GM19463 (cell line): ENCODE measurements at regions not wholly inside any gene's neighbourhood (a gene's known extent, or its start where the extent isn't known, plus 50 kb on each side); places are given as distances from the start of the nearest gene placed in this dataset.
"Not testable (repeated sequence)": the region's sequence is repeated elsewhere in the genome, so short reads cannot be mapped to it uniquely, and the experiment has no call there.

Source experiments
- ATAC-seq: cut with Tn5 transposase; IDR thresholded peaks from one replicate; pipeline ENCODE4 v1.9.1; 2021; ENCODE audit warnings: mild to moderate bottlenecking, moderate library complexity; ENCODE audit not compliant: unreplicated experiment

DNA sequence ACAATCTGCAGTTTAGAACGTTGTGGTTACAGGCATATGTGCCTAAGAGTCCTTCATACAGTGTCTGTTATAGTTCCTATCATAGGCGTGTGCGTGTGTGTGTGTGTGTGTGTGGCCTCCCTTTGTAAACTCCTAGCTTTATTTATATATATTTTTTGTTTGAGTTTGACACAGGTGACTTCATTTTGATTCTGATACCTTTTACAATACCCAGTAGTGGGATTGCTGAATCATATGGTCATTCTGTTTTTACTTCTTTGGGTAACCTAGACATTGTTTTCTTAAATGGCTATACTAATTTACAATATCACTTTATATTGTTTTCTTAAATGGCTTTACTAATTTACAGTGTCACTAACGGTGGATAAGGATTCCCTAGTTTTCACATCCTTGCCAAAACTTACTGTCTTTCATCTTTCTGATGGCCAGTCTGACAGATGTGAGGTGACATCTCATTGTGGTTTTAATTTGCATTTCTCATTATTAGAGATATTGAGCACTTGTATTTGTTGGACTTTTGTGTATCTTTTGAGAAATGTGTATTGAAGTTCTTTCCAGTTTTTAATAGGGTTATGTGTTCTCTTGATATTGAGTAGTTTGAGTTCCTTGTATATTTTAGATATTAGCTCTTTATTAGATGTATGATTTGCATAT, 211.1 kb upstream of the NUDT6 start:
- ATAC-seq = peak; percentile 78

- no peak for ATAC-seq
Measured at GRCh38 chr4:123144616-123145015, 222.2 kb upstream of the NUDT6 start.

DNA sequence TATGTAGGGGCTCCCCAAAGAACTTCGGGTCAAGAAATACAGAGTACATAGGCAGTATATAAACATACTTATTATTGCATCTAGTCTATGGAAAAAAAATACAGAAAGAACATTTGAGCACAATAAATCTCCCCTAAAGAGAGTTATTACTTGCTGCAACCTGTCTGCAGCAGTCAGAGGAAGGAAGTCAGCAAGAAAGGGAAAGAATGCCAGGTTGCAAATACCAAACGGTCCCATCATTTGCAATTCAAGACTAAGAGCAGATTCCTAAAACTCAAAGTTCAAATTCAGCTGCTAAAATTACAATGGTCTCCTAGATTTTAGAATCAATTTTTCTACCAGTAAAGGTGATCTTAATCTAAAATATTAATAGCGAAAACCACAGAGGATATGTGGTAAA, 236.2 kb upstream of the NUDT6 start:
- ATAC-seq = no peak

GRCh38 chr4:123159479-123159878, 237.1 kb upstream of the NUDT6 start:
- no peak for ATAC-seq

- no peak for ATAC-seq
Measured at GRCh38 chr4:123162859-123163258, 233.7 kb upstream of the SPRY1 start.

DNA sequence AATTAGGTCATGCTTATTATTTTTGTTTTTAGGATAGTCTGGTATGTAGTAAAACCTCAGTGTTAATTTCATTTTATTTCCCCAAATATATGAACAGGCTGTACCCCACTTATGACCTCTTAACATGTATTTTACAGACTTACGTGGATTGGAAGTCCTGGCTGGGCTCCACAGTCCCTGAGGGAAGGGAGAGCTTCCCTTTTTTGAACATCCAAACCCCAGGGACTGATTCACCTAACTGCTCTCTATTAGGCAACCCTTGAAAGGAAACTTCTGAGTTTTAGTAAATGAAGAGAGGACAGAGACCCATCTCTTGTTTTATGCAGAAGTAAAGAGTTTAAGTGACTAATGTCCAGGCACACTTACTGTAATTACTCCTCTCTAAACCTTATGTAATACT, 233.1 kb upstream of the SPRY1 start:
- ATAC-seq = no peak

DNA sequence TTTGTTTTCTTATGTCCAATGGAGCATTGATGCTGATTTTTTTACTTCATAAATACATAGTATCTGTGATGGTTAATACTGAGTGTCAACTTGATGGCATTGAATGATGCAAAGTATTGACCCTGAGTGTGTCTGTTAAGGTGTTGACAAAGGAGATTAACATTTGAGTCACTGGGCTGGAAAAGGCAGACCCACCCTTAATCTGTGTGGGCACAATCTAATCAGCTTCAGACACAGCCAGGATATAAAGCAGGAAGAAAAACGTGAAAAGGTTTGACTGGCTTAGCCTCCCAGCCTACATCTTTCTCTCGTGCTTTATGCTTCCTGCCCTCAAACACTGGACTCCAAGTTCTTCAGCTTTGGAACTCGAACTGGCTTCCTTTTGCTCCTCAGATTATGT, 230.6 kb upstream of the SPRY1 start:
- ATAC-seq = no peak

DNA sequence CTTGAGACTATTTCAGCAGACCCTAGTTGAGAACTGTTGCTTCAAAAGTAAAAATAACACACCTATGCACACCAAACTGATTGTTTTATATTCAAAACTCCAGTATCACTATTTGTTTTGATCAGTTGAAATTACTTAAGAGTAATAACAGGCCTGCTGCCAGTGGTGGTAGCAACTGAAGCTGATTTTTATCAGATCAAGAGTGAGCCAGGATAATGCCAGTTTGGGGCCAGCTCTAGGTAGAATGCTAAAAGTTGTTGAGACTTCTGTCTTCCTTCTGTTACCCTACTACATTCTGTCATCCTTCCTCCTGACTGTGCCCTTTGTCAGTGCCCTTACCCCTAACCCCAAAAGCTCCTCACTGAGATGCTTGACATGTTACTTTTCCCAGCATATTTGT, 228.7 kb upstream of the SPRY1 start:
- no peak for ATAC-seq

GRCh38 chr4:123168812-123169211, 227.8 kb upstream of the SPRY1 start:
- ATAC-seq = peak; percentile 63

GRCh38 chr4:123170843-123171242, 225.8 kb upstream of the SPRY1 start:
- ATAC-seq = no peak

- no peak for ATAC-seq
Measured at GRCh38 chr4:123176605-123177004, 220.0 kb upstream of the SPRY1 start.

DNA sequence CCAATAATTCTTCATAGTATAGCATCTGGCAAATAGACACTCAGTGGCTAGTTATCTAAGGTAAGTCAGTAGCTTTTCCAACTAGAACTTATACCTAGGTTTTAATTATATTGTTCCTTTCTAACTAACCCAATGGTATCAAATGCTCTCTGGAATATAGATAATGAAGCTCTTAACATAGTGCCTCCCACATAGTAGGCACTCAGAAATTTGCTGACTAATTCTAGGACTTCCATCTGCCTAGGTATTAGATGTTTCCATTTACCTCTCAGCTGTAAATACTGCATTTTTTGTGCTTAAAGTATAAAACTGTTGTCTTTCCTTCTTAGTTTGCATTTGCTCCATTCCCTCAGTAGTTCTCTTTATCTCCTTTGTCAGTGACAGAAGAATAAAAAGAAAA, 214.3 kb upstream of the SPRY1 start:
- ATAC-seq = no peak

DNA sequence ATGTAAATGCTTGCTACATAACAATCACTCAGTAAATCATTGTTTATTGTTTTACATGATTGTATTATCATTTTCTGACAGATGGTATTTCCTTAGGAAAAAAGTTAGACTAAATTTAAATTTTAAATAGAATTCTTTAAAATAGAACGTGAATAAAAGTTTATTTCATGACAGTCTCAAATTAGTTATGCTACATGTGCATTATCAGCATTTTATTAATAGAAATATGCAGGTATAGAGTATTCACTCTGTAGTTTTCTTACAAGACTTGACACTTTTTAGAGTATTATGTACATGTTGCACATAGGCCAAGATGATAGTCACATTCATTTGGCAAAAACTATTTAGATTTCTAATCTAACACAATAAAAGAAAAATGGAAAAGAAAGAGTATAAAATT, 213.3 kb upstream of the SPRY1 start:
- ATAC-seq = no peak

GRCh38 chr4:123183754-123184153, 212.8 kb upstream of the SPRY1 start:
- not testable (repeated sequence) for ATAC-seq

- ATAC-seq = no peak
Measured at GRCh38 chr4:123186731-123187130, 209.9 kb upstream of the SPRY1 start.

- no peak for ATAC-seq
Measured at GRCh38 chr4:123190176-123190575, 206.4 kb upstream of the SPRY1 start.

GRCh38 chr4:123191728-123192127, 204.9 kb upstream of the SPRY1 start:
- no peak for ATAC-seq

- no peak for ATAC-seq
Measured at GRCh38 chr4:123193802-123194367, 202.7 kb upstream of the SPRY1 start.

- no peak for ATAC-seq
Measured at GRCh38 chr4:123198706-123199105, 197.9 kb upstream of the SPRY1 start.

- ATAC-seq = no peak
Measured at GRCh38 chr4:123200051-123200940, 196.3 kb upstream of the SPRY1 start.

- no peak for ATAC-seq
Measured at GRCh38 chr4:123204737-123205136, 191.9 kb upstream of the SPRY1 start.

GRCh38 chr4:123206016-123206415, 190.6 kb upstream of the SPRY1 start:
- no peak for ATAC-seq
